A549 (cell line): ENCODE measurements at regions not wholly inside any gene's neighbourhood (a gene's known extent, or its start where the extent isn't known, plus 50 kb on each side); places are given as distances from the start of the nearest gene placed in this dataset.

ENCODE experiments used
- ATAC-seq, 2 experiments: fragments of 200-7000 bp in 1 of 2; fragments of >200 bp in 1 of 2; cut with Nextera tagmentation in 1 of 2; cut with Tn5 transposase in 1 of 2; 3 replicates each; pipeline versions ENCODE4 v1.8.0 to v1.9.1; 2018 to 2020; ENCODE audit warnings: mild to moderate bottlenecking in 1 of 2, moderate library complexity in 1 of 2
- CTCF ChIA-PET: fragments of 300-600 bp; sonication (Branson Sonifier 250); formaldehyde crosslinking; extraction: SDS; loops from one replicate; lab custom pipeline; 2021; ENCODE audit warnings: antibody characterized with exemption, inconsistent platforms; lab: Yijun Ruan, JAX
- POLR2A ChIA-PET: fragments of 350-600 bp; formaldehyde crosslinking; extraction: SDS; loops from one replicate; lab custom pipeline; 2021; ENCODE audit warnings: antibody characterized with exemption, inconsistent platforms; lab: Yijun Ruan, JAX
- DNase-seq, 2 experiments: peaks; one replicate each; pipeline versions ENCODE4 v3.0.0 to v3.0.0-alpha.2; 2011 to 2016; ENCODE audit warnings: low read depth in 1 of 2, low spot score in 1 of 2
- FAIRE-seq: peaks from 2 replicates; lab custom pipeline; 2011; peaks lifted over from hg19 to GRCh38; lab: Jason Lieb, UNC
- H3K27ac ChIP-seq, 2 experiments: fragments of >200 bp; sonication (Bioruptor Twin); formaldehyde crosslinking; 3 replicates each; pipeline ENCODE4 v1.5.1; 2016 to 2017
- H3K4me1 ChIP-seq: fragments of >200 bp; sonication (Bioruptor Twin); formaldehyde crosslinking; 3 replicates; pipeline ENCODE4 v1.6.1; 2016
- H3K4me2 ChIP-seq: fragments of >200 bp; sonication (Bioruptor Twin); formaldehyde crosslinking; 3 replicates; pipeline ENCODE4 v1.6.1; 2016
- H3K4me3 ChIP-seq: fragments of >200 bp; sonication (Bioruptor Twin); formaldehyde crosslinking; 3 replicates; pipeline ENCODE4 v1.5.1; 2016
- H3K9me3 ChIP-seq: fragments of >200 bp; sonication (Bioruptor Twin); formaldehyde crosslinking; 3 replicates; pipeline ENCODE4 v1.6.1; 2016
- BHLHE40 ChIP-seq: IDR thresholded peaks from 2 replicates; pipeline ENCODE4 v1.6.1; 2012; ENCODE audit warnings: low read depth, low read length, inconsistent platforms
- CHD4 ChIP-seq: fragments of 200-600 bp; sonication (generic); IDR thresholded peaks from 2 replicates; pipeline ENCODE4 v1.6.1; 2016; ENCODE audit warnings: antibody characterized with exemption, mild to moderate bottlenecking, borderline replicate concordance
- EHF ChIP-seq: fragments of 250-450 bp; sonication (Bioruptor Pico); IDR thresholded peaks from 2 replicates; pipeline ENCODE4 v1.5.0; 2020; ENCODE audit warnings: mild to moderate bottlenecking
- EHMT2 ChIP-seq: fragments of 200-600 bp; sonication (generic); IDR thresholded peaks from 2 replicates; pipeline ENCODE4 v1.6.1; 2016; ENCODE audit warnings: antibody characterized with exemption, low read depth, mild to moderate bottlenecking, moderate library complexity
- HDAC2 ChIP-seq: fragments of 200-600 bp; sonication (generic); IDR thresholded peaks from 2 replicates; pipeline ENCODE4 v1.6.1; 2016
- HEYL ChIP-seq: fragments of 250-450 bp; sonication (Bioruptor Pico); IDR thresholded peaks from 2 replicates; pipeline ENCODE4 v1.8.0; 2021; ENCODE audit warnings: mild to moderate bottlenecking, moderate library complexity
- HOXB13 ChIP-seq: fragments of 250-450 bp; sonication (Bioruptor Pico); IDR thresholded peaks from 2 replicates; pipeline ENCODE4 v1.5.0; 2020; ENCODE audit warnings: low read depth, mild to moderate bottlenecking, moderate library complexity
- JUNB ChIP-seq: fragments of >200 bp; sonication (Bioruptor Twin); formaldehyde crosslinking; IDR thresholded peaks from 2 replicates; pipeline ENCODE4 v1.6.1; 2016
- NFE2L2 ChIP-seq: fragments of 150-350 bp; conservative IDR thresholded peaks from 2 replicates; pipeline ENCODE4 v1.6.1; 2014; ENCODE audit warnings: low read length
- NPAS2 ChIP-seq: fragments of 250-450 bp; sonication (Bioruptor Pico); IDR thresholded peaks from 2 replicates; pipeline ENCODE4 v1.8.0; 2022; ENCODE audit warnings: mild to moderate bottlenecking, moderate library complexity, borderline replicate concordance
- PHF8 ChIP-seq: fragments of 200-600 bp; sonication (generic); IDR thresholded peaks from 2 replicates; pipeline ENCODE4 v1.6.1; 2016; ENCODE audit warnings: low read depth, mild to moderate bottlenecking, antibody characterized with exemption, moderate library complexity, borderline replicate concordance
- RAD21 ChIP-seq, 2 experiments: fragments of >200 bp in 1 of 2; sonication (Bioruptor Twin) in 1 of 2; formaldehyde crosslinking in 1 of 2; IDR thresholded peaks in 1 of 2; conservative IDR thresholded peaks in 1 of 2; 2 replicates in 1 of 2; 3 replicates in 1 of 2; pipeline ENCODE4 v1.6.1; 2012 to 2018; ENCODE audit warnings: inconsistent platforms in 1 of 2
- RNF2 ChIP-seq: fragments of 200-600 bp; sonication (generic); IDR thresholded peaks from 2 replicates; pipeline ENCODE4 v1.6.1; 2016; ENCODE audit warnings: low read depth, mild to moderate bottlenecking, antibody characterized with exemption, moderate library complexity, borderline replicate concordance
- SMC3 ChIP-seq: fragments of >200 bp; sonication (Bioruptor Twin); formaldehyde crosslinking; IDR thresholded peaks from 3 replicates; pipeline ENCODE4 v1.6.1; 2018; ENCODE audit warnings: inconsistent platforms
- TFCP2L1 ChIP-seq: fragments of 250-450 bp; sonication (Bioruptor Pico); IDR thresholded peaks from 2 replicates; pipeline ENCODE4 v1.5.0; 2021; ENCODE audit warnings: mild to moderate bottlenecking
- ZFP36 ChIP-seq: fragments of 450-650 bp; IDR thresholded peaks from 2 replicates; pipeline ENCODE4 v1.6.1; 2014; ENCODE audit warnings: borderline replicate concordance; ENCODE audit not compliant: partially characterized antibody
- WGBS: methylation state at CpG from one replicate; pipeline ENCODE4 v1.1.6; 2017; ENCODE audit errors: missing lambda C conversion rate; 5-methylcytosine and 5-hydroxymethylcytosine counted together
- TF ChIP-seq, protein P1 (sequence below): fragments of 200-600 bp; sonication (generic); IDR thresholded peaks from 2 replicates; pipeline ENCODE4 v1.6.1; 2016; ENCODE audit warnings: antibody characterized with exemption, mild to moderate bottlenecking, moderate library complexity
- TF ChIP-seq, protein P2 (sequence below): IDR thresholded peaks from 2 replicates; pipeline ENCODE4 v1.6.1; 2012; ENCODE audit warnings: low read depth, borderline replicate concordance
- TF ChIP-seq, protein P3 (sequence below): fragments of 450-650 bp; IDR thresholded peaks from 2 replicates; pipeline ENCODE4 v1.6.1; 2014; ENCODE audit warnings: antibody characterized with exemption
- TF ChIP-seq, protein P4 (sequence below): fragments of 250-450 bp; sonication (Bioruptor Pico); IDR thresholded peaks from 2 replicates; pipeline ENCODE4 v1.5.0; 2021; ENCODE audit warnings: mild to moderate bottlenecking, moderate library complexity, borderline replicate concordance

DNA sequence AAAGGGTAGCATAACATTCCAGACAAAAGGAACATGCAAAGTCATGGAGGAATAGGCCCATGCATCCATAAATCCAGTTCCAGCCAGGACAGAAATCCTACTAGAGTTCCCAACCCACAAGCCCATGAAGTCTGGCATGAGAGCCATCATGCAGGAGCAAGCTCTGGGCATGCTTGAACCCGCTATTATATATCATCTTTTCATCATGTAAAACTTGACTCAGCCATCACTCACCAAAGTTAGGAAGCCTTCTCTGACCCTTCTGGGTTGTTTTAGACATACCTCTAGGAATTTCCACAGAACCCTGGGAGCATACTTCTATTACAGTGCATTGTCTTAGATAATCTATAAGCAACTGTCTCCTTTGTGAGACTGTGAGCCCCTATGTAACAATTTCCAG, 293.0 kb upstream of the NPSR1 start:
- FAIRE-seq = no peak
- WGBS = 53% methylated on average over 1 of the region's 1 CpG
- CTCF ChIA-PET = interaction anchor here (1.0 kb wide), 1 partner anchor 11 kb away, joined by 3 read pairs; no protein-coding TSS in a partner anchor

DNA sequence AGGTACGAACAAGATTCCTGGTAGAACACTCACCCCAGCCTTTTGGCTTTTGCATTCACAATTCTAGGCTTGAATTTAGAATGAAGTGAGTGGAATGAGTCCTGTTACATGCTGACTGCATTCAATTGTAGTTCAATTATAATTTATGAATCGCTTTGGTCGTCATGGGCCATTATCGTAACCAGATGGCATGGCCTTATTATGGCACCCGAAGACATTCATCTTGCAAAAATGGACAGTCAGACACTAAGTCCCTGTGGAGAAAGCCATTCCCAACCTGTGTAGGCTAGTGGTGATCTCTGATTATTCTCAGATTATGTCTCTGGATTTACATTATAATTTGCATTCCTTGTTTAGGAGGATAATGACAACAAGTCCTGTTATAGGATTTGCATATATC, 292.4 kb upstream of the NPSR1 start:
- POLR2A ChIA-PET = no interaction called here
- no peak for ATAC-seq
- Histone ChIP-seq H3K4me1 (no peaks in the 10 kb centered on the region), H3K27ac (no peak overlapping the region)
- no peak for TF ChIP-seq EHMT2
- TF ChIP-seq SMC3 = no peak
- TF ChIP-seq RAD21 (conservative IDR thresholded peaks at IDR 0.05 in 1 of 2, IDR thresholded peaks at IDR 0.05 in 1 of 2) = no peak
- TF ChIP-seq, protein P1, sequence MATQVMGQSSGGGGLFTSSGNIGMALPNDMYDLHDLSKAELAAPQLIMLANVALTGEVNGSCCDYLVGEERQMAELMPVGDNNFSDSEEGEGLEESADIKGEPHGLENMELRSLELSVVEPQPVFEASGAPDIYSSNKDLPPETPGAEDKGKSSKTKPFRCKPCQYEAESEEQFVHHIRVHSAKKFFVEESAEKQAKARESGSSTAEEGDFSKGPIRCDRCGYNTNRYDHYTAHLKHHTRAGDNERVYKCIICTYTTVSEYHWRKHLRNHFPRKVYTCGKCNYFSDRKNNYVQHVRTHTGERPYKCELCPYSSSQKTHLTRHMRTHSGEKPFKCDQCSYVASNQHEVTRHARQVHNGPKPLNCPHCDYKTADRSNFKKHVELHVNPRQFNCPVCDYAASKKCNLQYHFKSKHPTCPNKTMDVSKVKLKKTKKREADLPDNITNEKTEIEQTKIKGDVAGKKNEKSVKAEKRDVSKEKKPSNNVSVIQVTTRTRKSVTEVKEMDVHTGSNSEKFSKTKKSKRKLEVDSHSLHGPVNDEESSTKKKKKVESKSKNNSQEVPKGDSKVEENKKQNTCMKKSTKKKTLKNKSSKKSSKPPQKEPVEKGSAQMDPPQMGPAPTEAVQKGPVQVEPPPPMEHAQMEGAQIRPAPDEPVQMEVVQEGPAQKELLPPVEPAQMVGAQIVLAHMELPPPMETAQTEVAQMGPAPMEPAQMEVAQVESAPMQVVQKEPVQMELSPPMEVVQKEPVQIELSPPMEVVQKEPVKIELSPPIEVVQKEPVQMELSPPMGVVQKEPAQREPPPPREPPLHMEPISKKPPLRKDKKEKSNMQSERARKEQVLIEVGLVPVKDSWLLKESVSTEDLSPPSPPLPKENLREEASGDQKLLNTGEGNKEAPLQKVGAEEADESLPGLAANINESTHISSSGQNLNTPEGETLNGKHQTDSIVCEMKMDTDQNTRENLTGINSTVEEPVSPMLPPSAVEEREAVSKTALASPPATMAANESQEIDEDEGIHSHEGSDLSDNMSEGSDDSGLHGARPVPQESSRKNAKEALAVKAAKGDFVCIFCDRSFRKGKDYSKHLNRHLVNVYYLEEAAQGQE = no peak
- no peak for TF ChIP-seq CHD4
- no peak for TF ChIP-seq HEYL (CRISPR knock-in tag)
- TF ChIP-seq, protein P2, sequence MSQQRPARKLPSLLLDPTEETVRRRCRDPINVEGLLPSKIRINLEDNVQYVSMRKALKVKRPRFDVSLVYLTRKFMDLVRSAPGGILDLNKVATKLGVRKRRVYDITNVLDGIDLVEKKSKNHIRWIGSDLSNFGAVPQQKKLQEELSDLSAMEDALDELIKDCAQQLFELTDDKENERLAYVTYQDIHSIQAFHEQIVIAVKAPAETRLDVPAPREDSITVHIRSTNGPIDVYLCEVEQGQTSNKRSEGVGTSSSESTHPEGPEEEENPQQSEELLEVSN = no peak
- no peak for TF ChIP-seq HOXB13 (CRISPR knock-in tag)
- no peak for TF ChIP-seq PHF8
- no peak for TF ChIP-seq JUNB
- no peak for TF ChIP-seq EHF (CRISPR knock-in tag)
- TF ChIP-seq, all 56 proteins: peak for 0
- DNase-seq (no peak), FAIRE-seq (no peak)
- H3K4me2 ChIP-seq = no peak overlapping the region
- no peak overlapping the region for H3K4me3 ChIP-seq
- H3K9me3 ChIP-seq = no peaks in the 10 kb centered on the region
- WGBS = 87% methylated on average over 5 of the region's 5 CpGs
- CTCF ChIA-PET = no interaction called here

More for the DNA sequence above, 293.0 kb upstream of the NPSR1 start:
- DNase-seq = no peak
- Histone ChIP-seq H3K27ac (no peak overlapping the region), H3K9me3 (no peaks in the 10 kb centered on the region), H3K4me3 (no peak overlapping the region), H3K4me2 (no peak overlapping the region), H3K4me1 (no peaks in the 10 kb centered on the region)
- ATAC-seq = no peak
- TF ChIP-seq JUNB (no peak), PHF8 (no peak), TFCP2L1 (no peak), SMC3 (no peak), NFE2L2 (no peak), NPAS2 (CRISPR knock-in tag) (no peak), EHMT2 (no peak), RNF2 (no peak), BHLHE40 (no peak), HDAC2 (no peak), ZFP36 (no peak)
- TF ChIP-seq, protein P3, sequence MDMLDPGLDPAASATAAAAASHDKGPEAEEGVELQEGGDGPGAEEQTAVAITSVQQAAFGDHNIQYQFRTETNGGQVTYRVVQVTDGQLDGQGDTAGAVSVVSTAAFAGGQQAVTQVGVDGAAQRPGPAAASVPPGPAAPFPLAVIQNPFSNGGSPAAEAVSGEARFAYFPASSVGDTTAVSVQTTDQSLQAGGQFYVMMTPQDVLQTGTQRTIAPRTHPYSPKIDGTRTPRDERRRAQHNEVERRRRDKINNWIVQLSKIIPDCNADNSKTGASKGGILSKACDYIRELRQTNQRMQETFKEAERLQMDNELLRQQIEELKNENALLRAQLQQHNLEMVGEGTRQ = no peak
- TF ChIP-seq, protein P4, sequence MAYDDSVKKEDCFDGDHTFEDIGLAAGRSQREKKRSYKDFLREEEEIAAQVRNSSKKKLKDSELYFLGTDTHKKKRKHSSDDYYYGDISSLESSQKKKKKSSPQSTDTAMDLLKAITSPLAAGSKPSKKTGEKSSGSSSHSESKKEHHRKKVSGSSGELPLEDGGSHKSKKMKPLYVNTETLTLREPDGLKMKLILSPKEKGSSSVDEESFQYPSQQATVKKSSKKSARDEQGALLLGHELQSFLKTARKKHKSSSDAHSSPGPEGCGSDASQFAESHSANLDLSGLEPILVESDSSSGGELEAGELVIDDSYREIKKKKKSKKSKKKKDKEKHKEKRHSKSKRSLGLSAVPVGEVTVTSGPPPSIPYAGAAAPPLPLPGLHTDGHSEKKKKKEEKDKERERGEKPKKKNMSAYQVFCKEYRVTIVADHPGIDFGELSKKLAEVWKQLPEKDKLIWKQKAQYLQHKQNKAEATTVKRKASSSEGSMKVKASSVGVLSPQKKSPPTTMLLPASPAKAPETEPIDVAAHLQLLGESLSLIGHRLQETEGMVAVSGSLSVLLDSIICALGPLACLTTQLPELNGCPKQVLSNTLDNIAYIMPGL (CRISPR knock-in tag) = no peak
- POLR2A ChIA-PET = no interaction called here
